Spleen (tissue), 11 donors: ENCODE measurements at regions not wholly inside any gene's neighbourhood (a gene's known extent, or its start where the extent isn't known, plus 50 kb on each side); places are given as distances from the start of the nearest gene placed in this dataset.

ENCODE experiments used
- DNase-seq: peaks from one replicate; pipeline ENCODE4 v3.0.0-alpha.2; 2020
- H3K27ac ChIP-seq, 8 donors: fragments of 200-600 bp; sonication (generic) in 7 of 8; 1 replicate in 4 of 8; 2 replicates in 4 of 8; pipeline versions ENCODE4 v1.5.0 to v1.8.0; 2016 to 2021; ENCODE audit warnings: inconsistent platforms in 4 of 8, mild to moderate bottlenecking in 4 of 8, moderate library complexity in 1 of 8
- H3K27me3 ChIP-seq, 7 donors: fragments of 200-600 bp; sonication (generic) in 6 of 7; replicated peaks in 1 of 7; 1 replicate in 4 of 7; 2 replicates in 3 of 7; pipeline versions ENCODE4 v1.5.0 to v1.8.0; 2016 to 2021; ENCODE audit warnings: inconsistent platforms in 3 of 7, mild to moderate bottlenecking in 1 of 7
- H3K36me3 ChIP-seq, 6 donors: fragments of 200-600 bp; sonication (generic) in 5 of 6; 1 replicate in 4 of 6; 2 replicates in 2 of 6; pipeline versions ENCODE4 v1.5.0 to v1.8.0; 2016 to 2021; ENCODE audit warnings: inconsistent platforms in 2 of 6
- H3K4me1 ChIP-seq, 6 donors: fragments of 200-600 bp; sonication (generic) in 5 of 6; 1 replicate in 3 of 6; 2 replicates in 3 of 6; pipeline versions ENCODE4 v1.5.0 to v1.8.0; 2016 to 2021; ENCODE audit warnings: inconsistent platforms in 3 of 6
- H3K4me3 ChIP-seq, 8 donors: fragments of 200-600 bp; sonication (generic) in 7 of 8; 1 replicate in 4 of 8; 2 replicates in 4 of 8; pipeline versions ENCODE4 v1.5.0 to v1.8.0; 2016 to 2021; ENCODE audit warnings: inconsistent platforms in 4 of 8, mild to moderate bottlenecking in 4 of 8, moderate library complexity in 2 of 8
- H3K9me3 ChIP-seq, 8 donors: fragments of 200-600 bp; sonication (generic) in 7 of 8; 1 replicate in 4 of 8; 2 replicates in 4 of 8; pipeline versions ENCODE4 v1.5.0 to v1.8.0; 2016 to 2021; ENCODE audit warnings: inconsistent platforms in 4 of 8
- CTCF ChIP-seq, 11 experiments: fragments of 200-600 bp in 7 of 11; fragments of 450-650 bp in 4 of 11; sonication (generic) in 4 of 11; IDR thresholded peaks in 8 of 11; conservative IDR thresholded peaks in 3 of 11; 1 replicate in 7 of 11; 2 replicates in 4 of 11; pipeline versions ENCODE4 v1.4.0 to v1.8.0; 2016 to 2021; ENCODE audit warnings: antibody characterized with exemption in 11 of 11, inconsistent platforms in 4 of 11, mild to moderate bottlenecking in 1 of 11
- POLR2A ChIP-seq, 3 donors: fragments of 450-650 bp; IDR thresholded peaks; one replicate each; pipeline ENCODE4 v1.5.1; 2017; ENCODE audit warnings: antibody characterized with exemption in 3 of 3, mild to moderate bottlenecking in 1 of 3
- POLR2AphosphoS5 ChIP-seq, 3 donors: sonication (generic); formaldehyde crosslinking; IDR thresholded peaks; one replicate each; pipeline ENCODE4 v1.5.1; 2017; ENCODE audit warnings: antibody characterized with exemption in 3 of 3
- WGBS, 5 donors: extraction: QIAGEN DNeasy Blood & Tissue Kit in 3 of 5; methylation state at CpG; one replicate each; pipeline versions ENCODE4 v1.1.5 to v1.1.7; 2013 to 2018; 5-methylcytosine and 5-hydroxymethylcytosine counted together
- intact Hi-C: fragments of 100-400 bp; cut with DNase I; formaldehyde crosslinking; loops from one replicate; pipeline ENCODE4 v1.15.0; 2023; ENCODE audit warnings: low total_unique reads
- donor health status: healthy with polysubstance abuse.
- donor health status: DM: no; HTN: no; CAD: no; lungs with moderate emphysema.
- donor health status: DM: no; HTN: no; CAD: no.
- donor health status: Bipolar disorder and iron deficiency.
- donor health status: healthy.
- donor health status: DM: no; HTN: no; CAD: no.
- donor health status: DM: yes; HTN: yes; CAD: no.

GRCh38 chr5:3365501-3366215 lies 230.0 kb upstream of the IRX1 start:
- 78 to 88% (median 83%) methylated on average over 4 to 5 of the region's 5 CpGs for WGBS, 5 donors
- intact Hi-C loops, result no loop called here
- Histone ChIP-seq H3K27ac (no peak overlapping the region), H3K9me3 (peaks cover 0 to 20% (median 6%) of the 10 kb centered on the region in 8 donors), H3K27me3 (no peaks in the 10 kb centered on the region), H3K4me1 (no peaks in the 10 kb centered on the region), H3K36me3 (no peaks in the 10 kb centered on the region), H3K4me3 (no peak overlapping the region)
- DNase-seq, result no peak
- TF ChIP-seq POLR2AphosphoS5 (IDR thresholded peaks at IDR 0.05) (no peak), POLR2A (IDR thresholded peaks at IDR 0.05) (no peak), CTCF (IDR thresholded peaks at IDR 0.05 in 8 of 11, conservative IDR thresholded peaks at IDR 0.05 in 3 of 11) (no peak)

GRCh38 chr5:3364941-3365340 lies 230.7 kb upstream of the IRX1 start:
- H3K4me3 ChIP-seq, result no peak overlapping the region
- no peaks in the 10 kb centered on the region for H3K27me3 ChIP-seq
- TF ChIP-seq CTCF (IDR thresholded peaks at IDR 0.05 in 8 of 11, conservative IDR thresholded peaks at IDR 0.05 in 3 of 11), result no peak
- no peak for TF ChIP-seq POLR2A (IDR thresholded peaks at IDR 0.05)
- no peak for TF ChIP-seq POLR2AphosphoS5 (IDR thresholded peaks at IDR 0.05)
- DNase-seq, result no peak
- no peaks in the 10 kb centered on the region for H3K4me1 ChIP-seq
- intact Hi-C loops, result no loop called here
- H3K27ac ChIP-seq, result no peak overlapping the region
- H3K9me3 ChIP-seq, result peaks cover 0 to 23% (median 4%) of the 10 kb centered on the region in 8 donors
- 55 to 71% (median 69%) methylated on average over 4 of the region's 4 CpGs for WGBS, 5 donors
- H3K36me3 ChIP-seq, result no peaks in the 10 kb centered on the region

DNA sequence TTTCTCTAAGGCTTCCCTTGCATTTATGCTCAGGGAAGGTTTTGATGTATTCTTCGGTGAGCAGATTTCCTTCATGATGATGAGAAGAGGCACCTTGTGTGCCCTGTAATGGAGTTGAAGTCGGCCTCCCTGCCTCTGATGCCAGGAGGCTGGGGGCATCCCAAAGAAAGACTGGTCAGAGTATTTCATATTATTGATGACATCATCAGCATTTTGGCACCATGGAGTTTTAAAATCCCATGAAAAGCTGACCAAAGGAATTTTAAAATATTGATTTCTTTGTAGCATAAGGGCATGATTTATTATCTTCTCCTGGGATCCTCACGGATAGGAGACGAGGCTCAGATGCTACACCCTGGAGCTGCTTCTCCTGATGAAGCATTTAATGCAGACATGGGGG lies 231.2 kb upstream of the IRX1 start:
- H3K27me3 ChIP-seq, result no peaks in the 10 kb centered on the region
- DNase-seq, result no peak
- H3K4me3 ChIP-seq, result no peak overlapping the region
- no peaks in the 10 kb centered on the region for H3K4me1 ChIP-seq
- no peak for TF ChIP-seq POLR2AphosphoS5 (IDR thresholded peaks at IDR 0.05)
- intact Hi-C loops, result no loop called here
- H3K27ac ChIP-seq, result no peak overlapping the region
- H3K9me3 ChIP-seq, result peaks cover 0 to 21% (median 4%) of the 10 kb centered on the region in 8 donors
- 81 to 89% (median 83%) methylated on average over 4 of the region's 4 CpGs for WGBS, 5 donors
- H3K36me3 ChIP-seq, result no peaks in the 10 kb centered on the region

- 71 to 95% (median 82%) methylated on average over 1 to 2 of the region's 2 CpGs for WGBS, 5 donors
- peaks cover 0 to 15% (median 0%) of the 10 kb centered on the region in 8 donors for H3K9me3 ChIP-seq
- no peaks in the 10 kb centered on the region for H3K36me3 ChIP-seq
- no peaks in the 10 kb centered on the region for H3K4me1 ChIP-seq
- H3K27me3 ChIP-seq, result no peaks in the 10 kb centered on the region
- no peak for TF ChIP-seq POLR2A (IDR thresholded peaks at IDR 0.05)
- no peak for TF ChIP-seq CTCF (IDR thresholded peaks at IDR 0.05 in 8 of 11, conservative IDR thresholded peaks at IDR 0.05 in 3 of 11)
- TF ChIP-seq POLR2AphosphoS5 (IDR thresholded peaks at IDR 0.05), result no peak
- intact Hi-C loops, result no loop called here
- H3K4me3 ChIP-seq, result no peak overlapping the region
- H3K27ac ChIP-seq, result no peak overlapping the region
- no peak for DNase-seq
Measured at GRCh38 chr5:3362606-3362910, 233.1 kb upstream of the IRX1 start.
